Fibroblast of lung (primary cell): ENCODE measurements at regions not wholly inside any gene's neighbourhood (a gene's known extent, or its start where the extent isn't known, plus 50 kb on each side); places are given as distances from the start of the nearest gene placed in this dataset.

ENCODE experiments used
- DNase-seq, 2 donors: peaks; one replicate each; pipeline versions ENCODE4 v3.0.0 to v3.0.0-alpha.2; 2010; ENCODE audit warnings: low read depth in 2 of 2
- H2AFZ ChIP-seq: 2 replicates; pipeline ENCODE4 v1.5.1; 2012; ENCODE audit warnings: low read length, control low read depth, inconsistent platforms
- H3K27ac ChIP-seq: 2 replicates; pipeline ENCODE4 v1.5.1; 2011; ENCODE audit warnings: low read length, control low read depth; ENCODE audit not compliant: insufficient read depth
- H3K27me3 ChIP-seq: 2 replicates; pipeline ENCODE4 v1.5.1; 2011; ENCODE audit warnings: mild to moderate bottlenecking, low read length; ENCODE audit not compliant: control insufficient read depth, insufficient read depth
- H3K36me3 ChIP-seq: 2 replicates; pipeline ENCODE4 v1.5.1; 2011; ENCODE audit warnings: low read length; ENCODE audit not compliant: control insufficient read depth, insufficient read depth
- H3K4me1 ChIP-seq: 2 replicates; pipeline ENCODE4 v1.5.1; 2011; ENCODE audit warnings: low read length; ENCODE audit not compliant: control insufficient read depth, insufficient read depth; ENCODE audit errors: extremely low read depth
- H3K4me2 ChIP-seq: 2 replicates; pipeline ENCODE4 v1.5.1; 2011; ENCODE audit warnings: low read length, control low read depth; ENCODE audit not compliant: insufficient read depth; ENCODE audit errors: extremely low read depth
- H3K4me3 ChIP-seq, 4 experiments: fragments of 200-600 bp in 1 of 4; sonication (generic) in 1 of 4; replicated peaks in 1 of 4; 2 replicates each; pipeline ENCODE4 v1.5.1; 2011 to 2016; ENCODE audit warnings: low read length in 4 of 4, low read depth in 3 of 4, mild to moderate bottlenecking in 3 of 4, control low read depth in 2 of 4, inconsistent platforms in 1 of 4, mixed read lengths in 1 of 4; ENCODE audit not compliant: insufficient read depth in 1 of 4; ENCODE audit errors: control extremely low read depth in 1 of 4
- H3K79me2 ChIP-seq: 2 replicates; pipeline ENCODE4 v1.5.1; 2012; ENCODE audit warnings: mild to moderate bottlenecking, low read length, inconsistent platforms; ENCODE audit not compliant: control insufficient read depth, insufficient read depth
- H3K9ac ChIP-seq: 2 replicates; pipeline ENCODE4 v1.5.1; 2011; ENCODE audit warnings: mild to moderate bottlenecking, low read length, control low read depth; ENCODE audit not compliant: insufficient read depth
- H3K9me3 ChIP-seq: 2 replicates; pipeline ENCODE4 v1.5.1; 2012; ENCODE audit warnings: low read depth, low read length; ENCODE audit not compliant: control insufficient read depth, insufficient read depth
- H4K20me1 ChIP-seq: 2 replicates; pipeline ENCODE4 v1.5.1; 2011; ENCODE audit warnings: low read length; ENCODE audit not compliant: control insufficient read depth, insufficient read depth; ENCODE audit errors: extremely low read depth
- CTCF ChIP-seq, 2 donors: IDR thresholded peaks in 1 of 2; conservative IDR thresholded peaks in 1 of 2; 1 replicate in 1 of 2; 2 replicates in 1 of 2; pipeline ENCODE4 v1.5.1; 2011 to 2012; ENCODE audit warnings: low read length in 2 of 2, control low read depth in 1 of 2, inconsistent platforms in 1 of 2, low read depth in 1 of 2, mild to moderate bottlenecking in 1 of 2
- EZH2 ChIP-seq: IDR thresholded peaks from 2 replicates; pipeline ENCODE4 v1.5.1; 2012; ENCODE audit warnings: low read length, control low read depth, mild to moderate bottlenecking; ENCODE audit errors: missing control alignments

GRCh38 chr5:10162468-10162867 lies 87.2 kb downstream of the ATPSCKMT start:
- TF ChIP-seq EZH2 (no peak), CTCF (conservative IDR thresholded peaks at IDR 0.05 in 1 of 2, IDR thresholded peaks at IDR 0.05 in 1 of 2; ENCODE audit: low read depth in 1 of 2, low read length in 2 of 2) (no peak)
- Histone ChIP-seq H3K4me1 (no peaks in the 10 kb centered on the region), H3K79me2 (no peaks in the 10 kb centered on the region), H2AFZ (no peak overlapping the region), H3K4me2 (no peak overlapping the region), H3K27ac (no peak overlapping the region), H3K9ac (no peak overlapping the region), H3K9me3 (no peaks in the 10 kb centered on the region), H3K4me3 (no peak overlapping the region), H3K27me3 (no peaks in the 10 kb centered on the region), H3K36me3 (no peaks in the 10 kb centered on the region), H4K20me1 (no peaks in the 10 kb centered on the region)
- DNase-seq: no peak

GRCh38 chr5:10161778-10162177 lies 87.9 kb downstream of the ATPSCKMT start:
- Histone ChIP-seq H3K9ac (no peak overlapping the region), H3K4me1 (no peaks in the 10 kb centered on the region), H3K27me3 (no peaks in the 10 kb centered on the region), H4K20me1 (no peaks in the 10 kb centered on the region), H3K4me3 (no peak overlapping the region), H3K27ac (no peak overlapping the region), H3K36me3 (no peaks in the 10 kb centered on the region), H3K4me2 (no peak overlapping the region), H3K9me3 (no peaks in the 10 kb centered on the region), H3K79me2 (no peaks in the 10 kb centered on the region), H2AFZ (no peak overlapping the region)
- no peak for TF ChIP-seq EZH2
- TF ChIP-seq CTCF (conservative IDR thresholded peaks at IDR 0.05 in 1 of 2, IDR thresholded peaks at IDR 0.05 in 1 of 2; ENCODE audit: low read depth in 1 of 2, low read length in 2 of 2): no peak
- DNase-seq: no peak

- H3K4me1 ChIP-seq: no peaks in the 10 kb centered on the region
- no peak overlapping the region for H2AFZ ChIP-seq
- TF ChIP-seq EZH2: no peak
- no peak for TF ChIP-seq CTCF (conservative IDR thresholded peaks at IDR 0.05 in 1 of 2, IDR thresholded peaks at IDR 0.05 in 1 of 2; ENCODE audit: low read depth in 1 of 2, low read length in 2 of 2)
- no peaks in the 10 kb centered on the region for H3K27me3 ChIP-seq
- H3K4me2 ChIP-seq: no peak overlapping the region
- DNase-seq: no peak
- no peak overlapping the region for H3K27ac ChIP-seq
- no peak overlapping the region for H3K4me3 ChIP-seq
- H3K9me3 ChIP-seq: no peaks in the 10 kb centered on the region
- H3K36me3 ChIP-seq: no peaks in the 10 kb centered on the region
- no peaks in the 10 kb centered on the region for H3K79me2 ChIP-seq
- H4K20me1 ChIP-seq: no peaks in the 10 kb centered on the region
- no peak overlapping the region for H3K9ac ChIP-seq
These were observed 89.4 kb downstream of the ATPSCKMT start for GRCh38 chr5:10160241-10160640.
